Calu3 (cell line): ENCODE measurements at regions not wholly inside any gene's neighbourhood (a gene's known extent, or its start where the extent isn't known, plus 50 kb on each side); places are given as distances from the start of the nearest gene placed in this dataset.

Source experiments
- BruUV-seq: library from RNA; stranded (reverse); fragments of 400-500 nt; replicated peaks from 2 replicates; lab custom pipeline; 2021; lab: Mats Ljungman, UMichigan
- CTCF ChIA-PET: fragments of 300-600 bp; sonication (Branson Sonifier 250); formaldehyde crosslinking; loops from one replicate; lab custom pipeline; 2022; ENCODE audit warnings: antibody characterized with exemption; lab: Charles Lee
- DNase-seq: peaks from one replicate; pipeline ENCODE4 v3.0.0; 2022
- H3K27ac Mint-ChIP-seq: one replicate; pipeline ENCODE4 v1.8.0; 2022; ENCODE audit warnings: mixed read lengths; ENCODE audit not compliant: unreplicated experiment
- H3K27me3 Mint-ChIP-seq: one replicate; pipeline ENCODE4 v1.8.0; 2022; ENCODE audit warnings: mixed read lengths; ENCODE audit not compliant: unreplicated experiment
- H3K36me3 Mint-ChIP-seq: one replicate; pipeline ENCODE4 v1.8.0; 2022; ENCODE audit warnings: mild to moderate bottlenecking, moderate library complexity, mixed read lengths; ENCODE audit not compliant: insufficient read depth, unreplicated experiment
- H3K4me1 Mint-ChIP-seq: one replicate; pipeline ENCODE4 v1.8.0; 2022; ENCODE audit warnings: mild to moderate bottlenecking, low read depth, mixed read lengths; ENCODE audit not compliant: unreplicated experiment
- H3K4me3 Mint-ChIP-seq: one replicate; pipeline ENCODE4 v1.8.0; 2022; ENCODE audit warnings: mild to moderate bottlenecking, low read depth, moderate library complexity, mixed read lengths; ENCODE audit not compliant: unreplicated experiment
- H3K9me3 Mint-ChIP-seq: one replicate; pipeline ENCODE4 v1.8.0; 2022; ENCODE audit warnings: low read depth, mixed read lengths; ENCODE audit not compliant: unreplicated experiment
- intact Hi-C: fragments of 100-400 bp; cut with micrococcal nuclease; formaldehyde crosslinking; loops from one replicate; pipeline ENCODE4 v1.10.0; 2022; ENCODE audit not compliant: unreplicated experiment
- TF ChIP-seq, protein P1 (sequence below): fragments of 200-600 bp; IDR thresholded peaks from one replicate; pipeline ENCODE4 v1.8.0; 2022; ENCODE audit warnings: antibody characterized with exemption; ENCODE audit not compliant: unreplicated experiment

DNA sequence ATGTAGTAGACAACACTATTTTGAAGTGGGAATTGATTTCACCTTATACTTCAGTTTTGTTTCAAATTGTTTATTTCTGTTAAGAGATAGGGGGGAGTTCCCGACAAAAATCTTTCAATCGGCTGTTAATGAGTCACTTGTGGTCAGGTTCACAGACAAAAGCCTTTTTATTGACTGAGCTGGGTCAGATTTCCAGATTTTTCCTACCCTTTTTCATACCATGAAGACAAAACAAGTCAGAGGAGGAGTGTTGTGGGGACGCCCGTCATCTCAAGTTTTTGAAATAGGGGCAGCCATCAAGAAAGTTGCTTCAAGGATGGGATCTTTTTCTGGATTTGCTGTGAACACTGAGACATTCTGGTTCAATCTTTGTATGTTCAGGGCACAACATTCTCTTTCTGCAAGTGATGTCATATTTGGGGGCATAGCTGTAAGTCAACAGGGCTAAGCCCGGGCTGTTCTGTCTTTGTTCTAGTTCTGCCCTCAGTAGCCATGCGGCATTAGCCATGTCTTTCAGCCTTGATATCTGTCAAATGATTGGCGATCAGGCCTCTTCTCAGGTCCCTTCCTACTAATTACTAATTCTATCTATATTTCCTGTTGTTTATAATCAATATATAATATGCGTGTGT, 496.0 kb upstream of the MARCKS start:
- Mint-ChIP-seq H3K27me3 (no peaks in the 10 kb centered on the region), H3K4me1 (peaks cover 65% of the 10 kb centered on the region), H3K4me3 (peak overlapping the region; percentile 53), H3K27ac (peak overlapping the region; percentile 95), H3K36me3 (peaks cover 9% of the 10 kb centered on the region), H3K9me3 (no peaks in the 10 kb centered on the region)
- peak; percentile 49 for DNase-seq
- TF ChIP-seq, protein P1, sequence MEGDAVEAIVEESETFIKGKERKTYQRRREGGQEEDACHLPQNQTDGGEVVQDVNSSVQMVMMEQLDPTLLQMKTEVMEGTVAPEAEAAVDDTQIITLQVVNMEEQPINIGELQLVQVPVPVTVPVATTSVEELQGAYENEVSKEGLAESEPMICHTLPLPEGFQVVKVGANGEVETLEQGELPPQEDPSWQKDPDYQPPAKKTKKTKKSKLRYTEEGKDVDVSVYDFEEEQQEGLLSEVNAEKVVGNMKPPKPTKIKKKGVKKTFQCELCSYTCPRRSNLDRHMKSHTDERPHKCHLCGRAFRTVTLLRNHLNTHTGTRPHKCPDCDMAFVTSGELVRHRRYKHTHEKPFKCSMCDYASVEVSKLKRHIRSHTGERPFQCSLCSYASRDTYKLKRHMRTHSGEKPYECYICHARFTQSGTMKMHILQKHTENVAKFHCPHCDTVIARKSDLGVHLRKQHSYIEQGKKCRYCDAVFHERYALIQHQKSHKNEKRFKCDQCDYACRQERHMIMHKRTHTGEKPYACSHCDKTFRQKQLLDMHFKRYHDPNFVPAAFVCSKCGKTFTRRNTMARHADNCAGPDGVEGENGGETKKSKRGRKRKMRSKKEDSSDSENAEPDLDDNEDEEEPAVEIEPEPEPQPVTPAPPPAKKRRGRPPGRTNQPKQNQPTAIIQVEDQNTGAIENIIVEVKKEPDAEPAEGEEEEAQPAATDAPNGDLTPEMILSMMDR = no peak
- CTCF ChIA-PET = no interaction called here
- intact Hi-C loops = loop anchor here (5.0 kb wide), 2 partner anchors 51 to 239 kb away; no protein-coding TSS in a partner anchor
- TSS peak; percentile 82 for BruUV-seq

DNA sequence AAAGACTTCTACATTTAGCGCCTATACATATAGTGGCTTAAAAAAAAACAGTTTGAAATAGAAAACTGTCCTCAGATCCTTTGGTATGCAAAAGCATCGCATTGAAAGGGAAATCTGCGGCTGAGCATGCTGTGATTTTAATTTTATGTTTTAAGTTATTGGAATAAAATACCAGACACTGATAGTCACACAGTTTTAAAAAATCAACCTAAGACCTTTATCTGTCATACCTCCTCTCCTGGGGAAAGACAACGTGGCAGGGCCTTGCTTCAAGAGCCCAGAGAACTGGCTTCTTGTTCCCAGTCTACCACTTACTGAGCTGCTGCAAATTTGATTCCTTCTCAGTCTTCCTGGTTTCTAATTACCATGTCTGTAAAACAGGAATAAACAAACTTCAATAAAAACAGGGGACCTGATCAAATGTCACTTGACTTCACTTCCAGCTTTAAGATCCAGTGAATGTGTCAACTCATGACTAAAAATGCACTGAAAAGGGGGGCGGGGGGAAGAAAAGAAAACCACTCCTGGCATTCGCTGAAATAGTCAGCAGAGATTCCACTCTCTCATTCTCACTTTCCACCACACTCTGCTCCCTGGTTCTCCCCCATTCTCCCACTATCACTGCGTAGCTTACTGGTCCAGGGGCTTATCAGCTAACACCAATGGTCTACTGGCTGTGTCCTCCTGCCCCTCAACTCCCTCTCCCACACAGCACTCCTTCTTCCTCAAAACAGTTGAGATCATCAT, 494.7 kb upstream of the MARCKS start:
- BruUV-seq = no TSS peak
- intact Hi-C loops = loop anchor here (2.0 to 5.0 kb wide), 3 partner anchors 50 to 496 kb away; no protein-coding TSS in a partner anchor
- Mint-ChIP-seq H3K27me3 (no peaks in the 10 kb centered on the region), H3K4me1 (peaks cover 52% of the 10 kb centered on the region), H3K9me3 (no peaks in the 10 kb centered on the region), H3K4me3 (no peak overlapping the region), H3K36me3 (peaks cover 4% of the 10 kb centered on the region), H3K27ac (peak overlapping the region; percentile 34)
- CTCF ChIA-PET = interaction anchor here (0.6 kb wide), 3 partner anchors 336 to 496 kb away, joined by 3 to 11 read pairs (median 4); no protein-coding TSS in a partner anchor
- TF ChIP-seq, protein P1 = no peak
- no peak for DNase-seq

DNA sequence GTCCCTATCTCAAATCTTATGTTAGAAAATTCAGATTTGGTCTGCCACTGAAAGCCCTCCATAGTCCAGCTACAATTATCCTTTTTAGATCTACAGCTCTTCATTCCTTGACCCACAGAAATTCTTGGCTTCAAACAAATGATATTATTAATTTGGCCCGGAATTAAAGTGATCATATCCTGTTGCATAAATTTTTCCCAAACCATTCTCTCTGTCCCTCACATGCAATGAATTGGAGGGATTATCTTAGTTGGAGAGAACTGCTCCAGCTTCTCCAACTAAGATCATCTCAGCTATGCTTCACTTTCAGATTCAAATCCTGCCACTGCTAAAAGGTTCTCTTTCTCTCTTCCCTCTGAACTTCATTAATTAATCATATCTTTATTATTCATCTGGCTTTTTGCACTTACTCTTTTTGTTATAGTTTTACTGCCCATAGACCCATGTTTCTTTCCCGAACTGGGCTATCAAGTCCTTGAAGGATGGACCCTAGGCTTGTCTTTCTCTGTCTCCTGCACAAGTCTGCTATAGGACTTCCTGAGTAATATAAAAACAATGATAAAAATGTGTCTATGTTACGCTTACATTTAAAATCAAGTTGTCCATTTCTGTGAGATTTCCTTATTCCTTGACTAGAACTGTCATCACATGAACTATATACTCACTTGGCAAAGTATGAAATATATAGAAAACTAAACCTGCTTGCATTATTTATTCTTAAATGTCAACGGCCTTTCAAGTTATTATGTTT, 493.9 kb upstream of the MARCKS start:
- H3K36me3 Mint-ChIP-seq = peaks cover 4% of the 10 kb centered on the region
- no peak for DNase-seq
- CTCF ChIA-PET = no interaction called here
- no peaks in the 10 kb centered on the region for H3K27me3 Mint-ChIP-seq
- no peaks in the 10 kb centered on the region for H3K9me3 Mint-ChIP-seq
- TF ChIP-seq, protein P1 = no peak
- H3K4me3 Mint-ChIP-seq = no peak overlapping the region
- H3K4me1 Mint-ChIP-seq = peaks cover 44% of the 10 kb centered on the region
- H3K27ac Mint-ChIP-seq = peak overlapping the region; percentile 34
- BruUV-seq = no TSS peak
- intact Hi-C loops = loop anchor here (2.0 to 5.0 kb wide), 3 partner anchors 49 to 496 kb away; no protein-coding TSS in a partner anchor

DNA sequence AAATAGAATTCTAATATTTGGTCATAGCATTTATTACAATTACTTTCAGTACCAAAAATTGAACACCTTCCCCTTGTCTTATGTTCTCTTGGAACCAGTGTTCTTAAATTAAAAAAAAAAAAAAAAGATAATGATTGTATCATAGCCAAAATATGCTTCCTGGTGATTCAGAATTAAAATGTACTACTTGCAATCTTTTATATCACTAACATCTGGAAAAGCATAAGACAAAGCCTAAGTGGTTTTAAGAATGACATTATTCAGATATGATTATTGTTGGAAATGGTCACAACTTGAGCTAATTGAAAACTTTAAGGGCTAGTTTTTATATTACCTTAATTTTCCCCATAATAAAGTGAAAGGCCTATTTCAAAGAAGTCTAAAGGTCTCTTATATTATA, 493.3 kb upstream of the MARCKS start:
- BruUV-seq = no TSS peak
- TF ChIP-seq, protein P1 = no peak
- CTCF ChIA-PET = no interaction called here
- H3K27me3 Mint-ChIP-seq = no peaks in the 10 kb centered on the region
- peaks cover 38% of the 10 kb centered on the region for H3K4me1 Mint-ChIP-seq
- no peak for DNase-seq
- peaks cover 4% of the 10 kb centered on the region for H3K36me3 Mint-ChIP-seq
- H3K4me3 Mint-ChIP-seq = no peak overlapping the region
- no peaks in the 10 kb centered on the region for H3K9me3 Mint-ChIP-seq
- H3K27ac Mint-ChIP-seq = no peak overlapping the region
- intact Hi-C loops = loop anchor here (2.0 to 5.0 kb wide), 3 partner anchors 48 to 495 kb away; no protein-coding TSS in a partner anchor
